A204.1 (cell line): ENCODE measurements at regions not wholly inside any gene's neighbourhood (a gene's known extent, or its start where the extent isn't known, plus 50 kb on each side); places are given as distances from the start of the nearest gene placed in this dataset.
"Not testable (repeated sequence)": the region's sequence is repeated elsewhere in the genome, so short reads cannot be mapped to it uniquely, and the experiment has no call there.

Experiments
- FAIRE-seq: peaks from 2 replicates; lab custom pipeline; 2012; peaks lifted over from hg19 to GRCh38; lab: Jason Lieb, UNC

DNA sequence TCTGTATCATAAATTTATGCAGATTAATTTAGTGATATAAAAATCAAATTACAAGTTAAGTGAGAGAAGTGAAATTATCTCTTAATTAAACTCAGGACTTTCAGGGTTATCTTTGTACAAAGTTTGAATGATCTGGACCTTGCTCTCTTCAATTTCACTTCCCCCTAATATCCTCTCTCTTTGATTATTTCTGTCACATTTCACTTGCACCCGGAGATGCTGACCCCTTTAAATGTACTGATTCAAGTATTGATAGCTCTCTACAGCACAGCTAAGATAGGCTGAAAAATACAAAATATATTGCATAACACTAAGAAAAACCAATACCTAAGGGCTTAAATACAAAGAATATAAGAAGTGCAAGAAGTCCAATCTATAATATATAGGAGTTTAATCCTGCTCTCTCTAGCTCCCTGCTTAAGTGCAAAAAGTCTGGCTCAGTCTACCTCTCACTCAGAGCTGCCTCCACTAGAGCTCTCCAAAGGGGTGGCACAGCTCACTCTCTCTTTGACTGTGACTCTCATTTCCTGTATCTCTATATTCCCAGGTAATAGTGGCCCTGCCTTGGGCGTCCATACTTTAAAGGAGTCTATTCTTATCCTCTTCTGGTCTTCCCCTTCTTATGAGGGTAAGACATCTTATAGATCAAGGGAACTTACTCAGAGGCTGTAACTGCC, 588.4 kb downstream of the RFPL4B start:
- no peak for FAIRE-seq

GRCh38 chr6:112936079-112936472, 588.9 kb downstream of the RFPL4B start:
- FAIRE-seq, result no peak

DNA sequence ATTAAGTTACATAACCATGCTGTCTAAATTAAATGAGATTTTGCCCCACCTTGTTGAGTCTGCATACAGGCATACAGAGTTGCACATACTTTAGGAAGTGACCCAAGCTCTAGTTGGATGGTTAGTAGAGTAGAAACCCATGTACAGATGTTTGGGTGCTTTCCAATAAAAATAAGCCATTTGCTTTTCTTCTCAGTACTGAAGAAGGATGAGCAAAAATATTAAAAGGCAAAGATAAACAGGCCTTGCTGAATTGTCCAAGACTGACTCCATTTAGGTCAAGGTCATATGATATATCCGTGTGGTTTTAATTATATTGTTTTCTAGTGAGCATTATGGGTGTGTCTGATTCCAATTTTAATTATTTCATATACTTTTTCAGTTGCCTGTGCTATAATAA, 589.4 kb downstream of the RFPL4B start:
- no peak for FAIRE-seq

- FAIRE-seq, result not testable (repeated sequence)
Observed at GRCh38 chr6:112937690-112938089, 590.6 kb downstream of the RFPL4B start.

- no peak for FAIRE-seq
Observed at GRCh38 chr6:112938650-112939049, 591.5 kb downstream of the RFPL4B start.

DNA sequence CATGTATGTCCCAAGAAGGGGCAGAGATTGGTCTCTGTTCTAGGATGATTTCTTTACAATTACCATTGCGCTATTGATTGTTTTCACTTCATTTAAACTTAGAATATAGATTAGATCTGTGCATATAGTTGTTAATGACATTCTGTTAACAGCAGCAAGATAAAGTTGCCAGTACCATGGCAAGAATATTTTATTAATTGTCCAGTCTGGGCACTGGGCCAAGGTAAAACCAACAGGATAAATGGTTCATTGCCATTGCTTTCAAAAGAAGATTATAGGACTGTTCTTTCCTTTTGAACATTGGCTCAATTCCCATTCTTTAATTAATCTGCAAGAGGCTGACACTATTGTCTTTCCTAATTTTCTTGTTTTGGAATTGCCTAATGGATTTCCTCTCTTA, 592.4 kb downstream of the RFPL4B start:
- no peak for FAIRE-seq

DNA sequence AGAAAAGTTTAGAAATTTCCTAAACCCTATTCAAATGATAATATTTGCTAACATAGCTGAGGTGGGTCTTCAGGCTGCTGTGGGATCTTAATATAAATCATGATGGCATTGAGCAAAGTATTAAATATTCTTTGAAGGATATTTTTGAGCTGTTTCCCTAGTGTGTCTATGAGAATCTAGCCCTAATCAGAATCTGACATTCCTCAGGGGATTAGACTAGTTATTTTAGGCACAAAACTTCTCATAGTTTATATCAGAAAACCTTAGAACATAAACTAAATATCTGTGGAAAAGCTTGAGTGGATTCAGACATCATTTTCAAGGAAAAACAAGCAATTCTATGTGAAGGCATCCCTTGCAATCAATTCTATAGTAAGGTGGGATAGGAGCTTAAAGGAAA, 594.5 kb downstream of the RFPL4B start:
- no peak for FAIRE-seq

GRCh38 chr6:112946051-112946450, 598.9 kb downstream of the RFPL4B start:
- no peak for FAIRE-seq

DNA sequence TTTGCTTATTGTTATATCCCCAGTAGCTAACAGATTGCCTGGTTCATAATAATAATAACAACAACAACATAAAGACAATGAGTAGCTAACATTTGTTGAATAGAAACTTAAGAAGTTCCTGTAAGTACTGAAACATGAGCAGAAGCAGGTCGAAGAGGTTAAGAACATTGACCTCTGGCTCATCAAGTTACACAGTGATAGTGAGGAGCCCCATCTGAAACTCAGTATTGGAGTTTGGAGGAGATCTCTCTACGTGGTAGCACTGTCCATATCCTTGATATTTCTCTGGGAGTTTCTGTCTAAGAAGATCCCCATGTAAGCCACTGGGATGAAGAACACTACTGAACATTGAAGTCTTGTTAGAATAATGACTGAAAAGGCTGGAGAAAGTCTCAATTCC, 600.4 kb downstream of the RFPL4B start:
- no peak for FAIRE-seq

DNA sequence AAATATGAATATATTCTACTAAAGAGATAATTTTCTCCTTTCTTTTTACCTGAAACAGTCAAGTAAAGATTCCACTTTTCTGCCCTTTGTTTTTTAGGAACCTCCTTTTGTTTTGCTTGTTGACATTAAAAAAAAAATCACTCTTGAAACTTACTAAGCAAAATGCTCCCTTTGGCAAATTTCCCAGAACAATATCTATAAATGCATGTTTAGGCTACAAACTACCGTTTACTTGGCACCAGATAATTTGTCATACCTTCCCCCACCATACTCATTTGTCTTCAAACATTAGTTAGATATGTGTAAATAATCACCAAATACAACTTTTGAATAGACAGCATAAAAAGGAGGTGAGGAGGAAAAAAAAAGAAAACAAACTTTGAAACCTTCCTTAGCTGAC, 604.7 kb downstream of the RFPL4B start:
- FAIRE-seq, result no peak

DNA sequence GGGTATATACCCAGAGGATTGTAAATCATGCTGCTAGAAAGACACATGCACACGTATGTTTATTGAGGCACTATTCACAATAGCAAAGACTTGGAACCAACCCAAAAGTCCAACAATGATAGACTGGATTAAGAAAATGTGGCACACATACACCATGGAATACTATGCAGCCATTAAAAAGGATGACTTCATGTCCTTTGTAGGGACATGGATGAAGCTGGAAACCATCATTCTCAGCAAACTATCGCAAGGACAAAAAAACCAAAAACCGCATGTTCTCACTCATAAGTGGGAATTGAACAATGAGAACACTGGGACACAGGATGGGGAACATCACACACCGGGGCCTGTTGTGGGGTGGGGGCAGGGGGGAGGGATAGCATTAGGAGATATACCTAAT, 608.6 kb downstream of the RFPL4B start:
- FAIRE-seq, result not testable (repeated sequence)

GRCh38 chr6:112956696-112957535, 609.8 kb downstream of the RFPL4B start:
- no peak for FAIRE-seq

GRCh38 chr6:112957536-112957916, 610.4 kb downstream of the RFPL4B start:
- no peak for FAIRE-seq

GRCh38 chr6:112960130-112960529, 613.0 kb downstream of the RFPL4B start:
- not testable (repeated sequence) for FAIRE-seq

- no peak for FAIRE-seq
Observed at GRCh38 chr6:112967974-112968373, 620.8 kb downstream of the RFPL4B start.

GRCh38 chr6:112971651-112972050, 624.5 kb downstream of the RFPL4B start:
- no peak for FAIRE-seq

- FAIRE-seq, result not testable (repeated sequence)
Observed at GRCh38 chr6:112974931-112975330, 627.8 kb downstream of the RFPL4B start.

DNA sequence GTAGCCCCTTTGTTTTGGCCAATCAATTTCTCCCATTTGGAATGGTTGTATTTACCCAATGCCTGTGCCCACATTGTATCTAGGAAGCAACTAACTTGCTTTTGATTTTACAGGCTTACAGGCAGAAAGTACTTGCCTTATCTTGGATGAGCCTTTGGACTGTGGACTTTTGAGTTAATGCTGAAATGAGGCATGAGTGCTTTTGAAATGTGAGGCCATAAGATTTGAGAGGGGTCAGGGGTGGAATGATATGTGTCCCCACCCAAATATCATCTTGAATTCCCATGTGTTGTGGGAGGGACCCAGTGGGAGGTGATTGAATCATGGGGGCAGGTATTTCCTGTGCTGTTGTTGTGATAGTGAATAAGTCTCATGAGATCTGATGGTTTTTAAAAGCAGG, 629.4 kb downstream of the RFPL4B start:
- FAIRE-seq, result not testable (repeated sequence)

DNA sequence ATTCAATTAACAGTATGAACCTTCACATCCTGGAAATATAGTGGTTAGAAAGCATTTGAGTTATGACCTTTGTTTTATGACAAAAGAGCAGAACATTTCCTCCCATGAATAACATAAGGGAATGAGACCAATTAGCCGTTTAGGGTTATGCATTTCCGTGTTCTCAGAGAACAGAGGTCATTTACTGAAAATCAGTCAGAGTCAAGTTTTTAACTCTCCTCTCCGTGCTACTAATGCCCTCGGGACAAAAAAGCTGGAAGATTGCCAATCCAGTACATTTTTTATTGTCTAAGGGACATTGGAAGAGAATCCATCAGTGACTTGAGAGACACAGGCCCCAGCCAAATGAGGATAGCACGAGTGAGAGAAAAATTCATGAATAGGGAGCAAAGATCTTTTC, 632.7 kb downstream of the RFPL4B start:
- no peak for FAIRE-seq

GRCh38 chr6:112980676-112981075, 633.5 kb downstream of the RFPL4B start:
- no peak for FAIRE-seq

- FAIRE-seq, result no peak
Observed at GRCh38 chr6:112983713-112984261, 636.7 kb downstream of the RFPL4B start.

- FAIRE-seq, result no peak
Observed at GRCh38 chr6:112984899-112985298, 637.8 kb downstream of the RFPL4B start.

DNA sequence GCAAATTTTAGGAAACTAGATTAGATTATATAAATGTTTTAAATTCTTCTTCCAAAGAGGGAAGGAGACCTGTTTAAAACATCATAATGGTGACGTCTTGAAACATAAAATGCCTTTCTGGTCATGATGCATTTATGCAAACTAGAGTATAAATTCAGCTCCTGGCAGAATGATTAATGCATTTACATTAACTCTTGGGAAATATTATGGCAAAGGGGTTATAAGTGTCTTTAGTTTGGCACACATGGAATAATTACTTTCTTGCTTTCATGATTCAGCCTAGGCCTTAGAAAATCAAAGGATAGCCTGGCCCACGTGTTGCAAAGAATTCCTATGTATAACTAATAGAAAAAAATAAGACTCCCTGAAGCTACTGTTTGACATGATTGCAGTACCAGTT, 639.2 kb downstream of the RFPL4B start:
- FAIRE-seq, result no peak

DNA sequence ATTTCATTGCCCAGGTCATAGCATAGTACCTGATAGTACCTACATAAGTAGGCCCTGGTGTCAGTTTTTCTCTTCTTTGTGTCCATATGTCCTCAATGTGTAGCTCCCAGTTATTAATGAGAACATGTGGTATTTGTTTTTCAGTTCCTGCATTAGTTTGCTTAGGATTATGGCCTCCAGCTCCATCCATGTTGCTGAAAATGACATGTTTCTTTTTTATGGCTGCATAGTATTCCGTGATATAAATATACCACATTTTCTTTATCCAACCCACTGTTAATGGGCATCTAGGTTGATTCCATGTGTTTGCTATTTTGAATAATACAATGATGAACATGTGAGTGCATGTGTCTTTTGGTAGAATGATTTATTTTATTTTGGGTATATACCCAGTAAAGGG, 641.6 kb downstream of the RFPL4B start:
- FAIRE-seq, result no peak
